ENCODE measurements at regions not wholly inside any gene's neighbourhood (a gene's known extent, or its start where the extent isn't known, plus 50 kb on each side); places are given as distances from the start of the nearest gene placed in this dataset.

GRCh38 chr2:123644053-123644452 lies 381.0 kb upstream of the CNTNAP5 start:
- no peak for TF ChIP-seq CTCF (conservative IDR thresholded peaks at IDR 0.05; ENCODE audit: low read depth)
- DNase-seq (ENCODE audit: low spot score) = no peak
- ChIA-PET CTCF (no interaction called here), POLR2A (ENCODE audit: low non-redundant PET) (no interaction called here)
- no peak overlapping the region for H3K27ac ChIP-seq

GRCh38 chr2:123648016-123648415 lies 377.1 kb upstream of the CNTNAP5 start:
- CTCF ChIA-PET = no interaction called here
- H3K27ac ChIP-seq = no peak overlapping the region
- no peak for TF ChIP-seq CTCF (conservative IDR thresholded peaks at IDR 0.05; ENCODE audit: low read depth)
- no peak for DNase-seq (ENCODE audit: low spot score)
- POLR2A ChIA-PET (ENCODE audit: low non-redundant PET) = no interaction called here

GRCh38 chr2:123648956-123649355 lies 376.1 kb upstream of the CNTNAP5 start:
- TF ChIP-seq CTCF (conservative IDR thresholded peaks at IDR 0.05; ENCODE audit: low read depth) = no peak
- ChIA-PET POLR2A (ENCODE audit: low non-redundant PET) (no interaction called here), CTCF (interaction anchor here (0.5 kb wide), 1 partner anchor 435 kb away, joined by 3 read pairs; no protein-coding TSS in a partner anchor)
- no peak overlapping the region for H3K27ac ChIP-seq
- DNase-seq (ENCODE audit: low spot score) = no peak

- H3K27ac ChIP-seq = no peak overlapping the region
- POLR2A ChIA-PET (ENCODE audit: low non-redundant PET) = no interaction called here
- no peak for TF ChIP-seq CTCF (conservative IDR thresholded peaks at IDR 0.05; ENCODE audit: low read depth)
- no peak for DNase-seq (ENCODE audit: low spot score)
- CTCF ChIA-PET = no interaction called here
Measured at GRCh38 chr2:123651151-123651550, 373.9 kb upstream of the CNTNAP5 start.

GRCh38 chr2:123652320-123652719 lies 372.8 kb upstream of the CNTNAP5 start:
- TF ChIP-seq CTCF (conservative IDR thresholded peaks at IDR 0.05; ENCODE audit: low read depth) = no peak
- DNase-seq (ENCODE audit: low spot score) = no peak
- no peak overlapping the region for H3K27ac ChIP-seq
- POLR2A ChIA-PET (ENCODE audit: low non-redundant PET) = no interaction called here
- CTCF ChIA-PET = interaction anchor here (1.0 kb wide), 1 partner anchor 9 kb away, joined by 3 read pairs; no protein-coding TSS in a partner anchor

GRCh38 chr2:123656590-123656989 lies 368.5 kb upstream of the CNTNAP5 start:
- CTCF ChIA-PET = no interaction called here
- H3K27ac ChIP-seq = no peak overlapping the region
- DNase-seq (ENCODE audit: low spot score) = no peak
- TF ChIP-seq CTCF (conservative IDR thresholded peaks at IDR 0.05; ENCODE audit: low read depth) = no peak
- POLR2A ChIA-PET (ENCODE audit: low non-redundant PET) = no interaction called here

GRCh38 chr2:123659120-123659519 lies 366.0 kb upstream of the CNTNAP5 start:
- no peak for TF ChIP-seq CTCF (conservative IDR thresholded peaks at IDR 0.05; ENCODE audit: low read depth)
- CTCF ChIA-PET = no interaction called here
- POLR2A ChIA-PET (ENCODE audit: low non-redundant PET) = no interaction called here
- DNase-seq (ENCODE audit: low spot score) = no peak
- H3K27ac ChIP-seq = no peak overlapping the region
